Ascending aorta (tissue), 2 donors: ENCODE measurements at regions not wholly inside any gene's neighbourhood (a gene's known extent, or its start where the extent isn't known, plus 50 kb on each side); places are given as distances from the start of the nearest gene placed in this dataset.

ENCODE experiments used
- DNase-seq, 2 donors: peaks; one replicate each; pipeline ENCODE4 v3.0.0-alpha.2; 2019; ENCODE audit warnings: low spot score in 2 of 2
- H3K27ac ChIP-seq, 2 donors: fragments of 200-600 bp; sonication (generic); one replicate each; pipeline ENCODE4 v1.5.1; 2016 to 2017; ENCODE audit warnings: mild to moderate bottlenecking in 1 of 2
- H3K27me3 ChIP-seq: fragments of 200-600 bp; sonication (generic); one replicate; pipeline ENCODE4 v1.5.1; 2017
- H3K36me3 ChIP-seq, 2 donors: fragments of 200-600 bp; sonication (generic); one replicate each; pipeline ENCODE4 v1.5.1; 2016
- H3K4me1 ChIP-seq, 2 donors: fragments of 200-600 bp; sonication (generic); one replicate each; pipeline ENCODE4 v1.5.1; 2016 to 2017; ENCODE audit warnings: mild to moderate bottlenecking in 1 of 2
- H3K4me3 ChIP-seq, 2 donors: fragments of 200-600 bp; sonication (generic); one replicate each; pipeline ENCODE4 v1.5.1; 2016 to 2017; ENCODE audit warnings: mild to moderate bottlenecking in 1 of 2
- H3K9me3 ChIP-seq, 2 donors: fragments of 200-600 bp; sonication (generic); one replicate each; pipeline ENCODE4 v1.5.1; 2016
- intact Hi-C: fragments of 100-400 bp; cut with DNase I; formaldehyde crosslinking; loops from one replicate; pipeline ENCODE4 v1.15.1; 2023
- TF ChIP-seq, protein P1 (sequence below), 3 experiments: fragments of 200-600 bp in 2 of 3; fragments of 450-650 bp in 1 of 3; sonication (generic) in 2 of 3; IDR thresholded peaks; one replicate each; pipeline ENCODE4 v1.5.1; 2016 to 2019; ENCODE audit warnings: antibody characterized with exemption in 3 of 3, mild to moderate bottlenecking in 1 of 3, moderate library complexity in 1 of 3

DNA sequence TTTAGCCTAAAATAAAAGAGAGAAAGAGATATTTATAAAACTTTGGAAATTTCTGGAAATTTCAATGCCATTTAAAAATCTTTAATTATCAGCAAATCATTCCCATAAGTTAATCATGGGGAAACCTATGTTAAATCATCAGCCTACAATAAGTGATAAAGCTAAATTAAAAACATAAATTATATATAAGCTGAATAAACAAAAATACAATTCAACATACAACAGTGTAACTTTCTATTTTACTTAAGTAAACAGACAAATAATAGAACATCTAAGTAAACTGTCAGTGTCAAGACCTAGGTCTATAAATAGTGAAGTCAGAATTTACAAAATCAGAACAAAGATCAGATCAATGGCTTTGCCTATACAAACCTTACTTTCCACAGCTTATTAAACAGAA, 57.5 kb downstream of the EPRS1 start:
- Histone ChIP-seq H3K36me3 (peaks cover 26 to 31% of the 10 kb centered on the region in 2 donors), H3K27me3 (no peaks in the 10 kb centered on the region), H3K27ac (no peak overlapping the region), H3K4me1 (peaks cover 0 to 4% of the 10 kb centered on the region in 2 donors), H3K9me3 (no peaks in the 10 kb centered on the region), H3K4me3 (no peak overlapping the region)
- DNase-seq: no peak
- intact Hi-C loops: no loop called here
- TF ChIP-seq, protein P1, sequence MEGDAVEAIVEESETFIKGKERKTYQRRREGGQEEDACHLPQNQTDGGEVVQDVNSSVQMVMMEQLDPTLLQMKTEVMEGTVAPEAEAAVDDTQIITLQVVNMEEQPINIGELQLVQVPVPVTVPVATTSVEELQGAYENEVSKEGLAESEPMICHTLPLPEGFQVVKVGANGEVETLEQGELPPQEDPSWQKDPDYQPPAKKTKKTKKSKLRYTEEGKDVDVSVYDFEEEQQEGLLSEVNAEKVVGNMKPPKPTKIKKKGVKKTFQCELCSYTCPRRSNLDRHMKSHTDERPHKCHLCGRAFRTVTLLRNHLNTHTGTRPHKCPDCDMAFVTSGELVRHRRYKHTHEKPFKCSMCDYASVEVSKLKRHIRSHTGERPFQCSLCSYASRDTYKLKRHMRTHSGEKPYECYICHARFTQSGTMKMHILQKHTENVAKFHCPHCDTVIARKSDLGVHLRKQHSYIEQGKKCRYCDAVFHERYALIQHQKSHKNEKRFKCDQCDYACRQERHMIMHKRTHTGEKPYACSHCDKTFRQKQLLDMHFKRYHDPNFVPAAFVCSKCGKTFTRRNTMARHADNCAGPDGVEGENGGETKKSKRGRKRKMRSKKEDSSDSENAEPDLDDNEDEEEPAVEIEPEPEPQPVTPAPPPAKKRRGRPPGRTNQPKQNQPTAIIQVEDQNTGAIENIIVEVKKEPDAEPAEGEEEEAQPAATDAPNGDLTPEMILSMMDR (IDR thresholded peaks at IDR 0.05): no peak

DNA sequence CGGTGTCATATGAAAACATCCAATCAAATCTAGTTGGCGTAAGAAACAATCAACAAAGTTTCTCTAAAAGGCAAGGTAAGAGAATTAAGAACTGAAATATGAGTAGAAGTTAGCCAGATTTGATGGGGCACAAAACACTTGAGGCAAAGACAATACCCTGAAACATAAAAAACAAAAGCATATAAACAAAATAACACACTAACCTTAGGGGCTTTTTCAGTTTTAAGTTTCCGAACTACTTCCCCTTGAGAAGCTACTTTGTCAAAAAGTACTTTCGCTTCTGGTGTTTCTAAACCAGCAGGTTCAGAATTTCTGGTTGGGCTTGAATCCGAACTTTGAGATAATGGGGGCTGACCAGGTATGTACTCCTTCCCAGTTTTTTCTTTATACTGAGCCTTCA, 57.9 kb downstream of the EPRS1 start:
- TF ChIP-seq, protein P1 (IDR thresholded peaks at IDR 0.05): no peak
- H3K4me1 ChIP-seq: peaks cover 0 to 4% of the 10 kb centered on the region in 2 donors
- DNase-seq: no peak
- intact Hi-C loops: no loop called here
- no peaks in the 10 kb centered on the region for H3K27me3 ChIP-seq
- H3K36me3 ChIP-seq: peaks cover 30 to 33% of the 10 kb centered on the region in 2 donors
- H3K9me3 ChIP-seq: no peaks in the 10 kb centered on the region
- no peak overlapping the region for H3K27ac ChIP-seq
- no peak overlapping the region for H3K4me3 ChIP-seq

DNA sequence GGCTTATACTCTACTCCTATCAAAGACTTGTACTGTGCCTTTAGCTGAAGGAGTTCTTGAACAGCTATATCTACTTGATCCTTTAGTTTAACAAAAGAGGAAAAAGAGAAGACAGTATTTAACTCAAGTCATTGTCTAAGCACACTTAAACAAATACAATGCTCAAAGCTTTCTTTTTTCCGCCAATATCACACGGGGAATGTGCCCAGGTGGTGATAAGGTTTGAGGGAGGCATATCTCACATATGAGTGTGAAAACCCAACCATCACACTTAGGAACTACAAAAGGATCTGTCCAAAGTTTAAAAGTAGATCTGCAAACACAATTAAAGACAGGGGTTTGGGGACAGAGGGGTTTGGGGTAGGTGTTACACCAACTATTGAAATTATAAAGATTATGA, 59.0 kb upstream of the SLC30A10 start:
- Histone ChIP-seq H3K4me3 (no peak overlapping the region), H3K4me1 (peaks cover 0 to 4% of the 10 kb centered on the region in 2 donors), H3K27me3 (no peaks in the 10 kb centered on the region), H3K27ac (no peak overlapping the region), H3K9me3 (no peaks in the 10 kb centered on the region), H3K36me3 (peaks cover 40 to 44% of the 10 kb centered on the region in 2 donors)
- intact Hi-C loops: no loop called here
- TF ChIP-seq, protein P1 (IDR thresholded peaks at IDR 0.05): no peak
- no peak for DNase-seq

DNA sequence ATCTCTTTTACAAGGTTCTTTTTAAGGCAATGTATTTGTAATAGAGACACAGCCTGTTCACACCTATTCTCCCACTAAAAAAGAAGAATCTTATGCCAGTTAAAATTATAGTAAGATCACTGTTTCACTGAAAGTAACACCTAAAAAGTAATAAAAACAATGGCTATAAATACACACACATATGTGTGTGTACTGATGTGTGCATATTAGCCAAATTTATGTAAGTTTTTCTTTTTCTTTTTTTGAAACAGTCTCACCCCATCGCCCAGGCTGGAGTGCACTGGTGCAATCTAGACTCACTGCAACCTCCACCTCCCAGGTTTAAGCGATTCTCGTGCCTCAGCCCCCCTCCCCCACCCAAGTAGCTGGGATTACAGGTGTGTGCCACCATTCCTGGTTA, 56.8 kb upstream of the SLC30A10 start:
- DNase-seq: no peak
- H3K9me3 ChIP-seq: no peaks in the 10 kb centered on the region
- no peak overlapping the region for H3K4me3 ChIP-seq
- H3K4me1 ChIP-seq: no peaks in the 10 kb centered on the region
- intact Hi-C loops: no loop called here
- no peaks in the 10 kb centered on the region for H3K27me3 ChIP-seq
- peaks cover 47 to 58% of the 10 kb centered on the region in 2 donors for H3K36me3 ChIP-seq
- TF ChIP-seq, protein P1 (IDR thresholded peaks at IDR 0.05): no peak
- H3K27ac ChIP-seq: no peak overlapping the region
